Hepatocyte (in vitro differentiated cells): ENCODE measurements at regions not wholly inside any gene's neighbourhood (a gene's known extent, or its start where the extent isn't known, plus 50 kb on each side); places are given as distances from the start of the nearest gene placed in this dataset.

ENCODE experiments used
- DNase-seq: peaks from one replicate; pipeline ENCODE4 v3.0.0-alpha.2; 2016; ENCODE audit warnings: low spot score
- H2AFZ ChIP-seq: fragments of 200-600 bp; sonication (generic); 2 replicates; pipeline ENCODE4 v1.6.0; 2016; ENCODE audit warnings: antibody characterized with exemption, mild to moderate bottlenecking
- H3K27ac ChIP-seq: fragments of 200-600 bp; sonication (generic); 2 replicates; pipeline ENCODE4 v1.5.1; 2016; ENCODE audit warnings: mild to moderate bottlenecking
- H3K27me3 ChIP-seq: fragments of 200-600 bp; sonication (generic); 2 replicates; pipeline ENCODE4 v1.6.1; 2016
- H3K36me3 ChIP-seq: fragments of 200-600 bp; sonication (generic); replicated peaks from 2 replicates; pipeline ENCODE4 v1.5.1; 2016; ENCODE audit warnings: low read depth; ENCODE audit not compliant: insufficient read depth
- H3K4me1 ChIP-seq: fragments of 200-600 bp; sonication (generic); 2 replicates; pipeline ENCODE4 v1.5.1; 2016; ENCODE audit warnings: mild to moderate bottlenecking, moderate library complexity; ENCODE audit not compliant: insufficient read depth
- H3K4me2 ChIP-seq: fragments of 200-600 bp; sonication (generic); 2 replicates; pipeline ENCODE4 v1.6.0; 2016
- H3K4me3 ChIP-seq: fragments of 200-600 bp; sonication (generic); 2 replicates; pipeline ENCODE4 v1.5.1; 2016; ENCODE audit warnings: mild to moderate bottlenecking
- H3K79me2 ChIP-seq: fragments of 200-600 bp; sonication (generic); 2 replicates; pipeline ENCODE4 v1.6.0; 2017; ENCODE audit warnings: mild to moderate bottlenecking
- H3K9me2 ChIP-seq: fragments of 200-600 bp; sonication (generic); replicated peaks from 2 replicates; pipeline ENCODE4 v1.6.0; 2017; ENCODE audit warnings: mild to moderate bottlenecking; ENCODE audit not compliant: insufficient read depth
- H3K9me3 ChIP-seq: fragments of 200-600 bp; sonication (generic); 2 replicates; pipeline ENCODE4 v1.5.1; 2016; ENCODE audit warnings: low read depth, mild to moderate bottlenecking
- H4K20me1 ChIP-seq: fragments of 200-600 bp; sonication (generic); 2 replicates; pipeline ENCODE4 v1.6.0; 2016; ENCODE audit warnings: mild to moderate bottlenecking; ENCODE audit not compliant: insufficient read depth, poor library complexity, severe bottlenecking
- CTCF ChIP-seq: fragments of 200-600 bp; sonication (generic); IDR thresholded peaks from 2 replicates; pipeline ENCODE4 v1.5.1; 2016; ENCODE audit warnings: antibody characterized with exemption, mild to moderate bottlenecking; ENCODE audit not compliant: poor library complexity
- EZH2 ChIP-seq: fragments of 200-600 bp; sonication (generic); IDR thresholded peaks from 2 replicates; pipeline ENCODE4 v1.6.1; 2016; ENCODE audit warnings: antibody characterized with exemption, mild to moderate bottlenecking, borderline replicate concordance
- EZH2phosphoT487 ChIP-seq: fragments of 200-600 bp; sonication (generic); IDR thresholded peaks from one replicate; pipeline ENCODE4 v1.6.1; 2018; ENCODE audit warnings: antibody characterized with exemption, mild to moderate bottlenecking, low read depth, moderate library complexity; ENCODE audit not compliant: unreplicated experiment, severe bottlenecking
- WGBS: methylation state at CpG from one replicate; pipeline ENCODE4 v1.1.6; 2016; ENCODE audit warnings: low lambda C conversion rate; ENCODE audit errors: missing lambda C conversion rate; 5-methylcytosine and 5-hydroxymethylcytosine counted together

- Histone ChIP-seq H3K4me3 (no peak overlapping the region), H3K36me3 (no peaks in the 10 kb centered on the region), H3K27ac (no peak overlapping the region), H3K4me1 (no peaks in the 10 kb centered on the region), H3K9me3 (no peaks in the 10 kb centered on the region), H2AFZ (no peak overlapping the region), H3K79me2 (no peaks in the 10 kb centered on the region), H3K27me3 (no peaks in the 10 kb centered on the region), H3K9me2 (no peaks in the 10 kb centered on the region), H3K4me2 (no peak overlapping the region), H4K20me1 (no peaks in the 10 kb centered on the region)
- TF ChIP-seq EZH2 (no peak), CTCF (no peak)
- 96% methylated on average over 2 of the region's 2 CpGs for WGBS
- no peak for DNase-seq
Measured at GRCh38 chr6:125375013-125375412, 73.2 kb upstream of the HDDC2 start.

GRCh38 chr6:125375821-125376220 lies 74.1 kb upstream of the HDDC2 start:
- H3K27me3 ChIP-seq: no peaks in the 10 kb centered on the region
- H3K27ac ChIP-seq: no peak overlapping the region
- DNase-seq: no peak
- no peak overlapping the region for H2AFZ ChIP-seq
- no peaks in the 10 kb centered on the region for H3K4me1 ChIP-seq
- no peaks in the 10 kb centered on the region for H3K36me3 ChIP-seq
- TF ChIP-seq EZH2phosphoT487: no peak
- no peak for TF ChIP-seq CTCF
- no peak for TF ChIP-seq EZH2
- H3K9me3 ChIP-seq: no peaks in the 10 kb centered on the region
- H3K79me2 ChIP-seq: no peaks in the 10 kb centered on the region
- no peaks in the 10 kb centered on the region for H3K9me2 ChIP-seq
- no peak overlapping the region for H3K4me2 ChIP-seq
- H3K4me3 ChIP-seq: no peak overlapping the region
- no peaks in the 10 kb centered on the region for H4K20me1 ChIP-seq

GRCh38 chr6:125377621-125378020 lies 75.9 kb upstream of the HDDC2 start:
- Histone ChIP-seq H4K20me1 (no peaks in the 10 kb centered on the region), H3K27me3 (no peaks in the 10 kb centered on the region), H2AFZ (no peak overlapping the region), H3K79me2 (no peaks in the 10 kb centered on the region), H3K4me2 (peak overlapping the region; percentile 1), H3K27ac (peak overlapping the region; percentile 71), H3K4me3 (no peak overlapping the region), H3K36me3 (no peaks in the 10 kb centered on the region), H3K9me3 (no peaks in the 10 kb centered on the region), H3K9me2 (no peaks in the 10 kb centered on the region), H3K4me1 (no peaks in the 10 kb centered on the region)
- DNase-seq: peak; percentile 46
- TF ChIP-seq EZH2 (no peak), CTCF (no peak), EZH2phosphoT487 (no peak)
- WGBS: 44% methylated on average over 5 of the region's 5 CpGs

GRCh38 chr6:125379174-125379573 lies 77.4 kb upstream of the HDDC2 start:
- H3K9me3 ChIP-seq: no peaks in the 10 kb centered on the region
- H3K79me2 ChIP-seq: no peaks in the 10 kb centered on the region
- H3K9me2 ChIP-seq: no peaks in the 10 kb centered on the region
- no peaks in the 10 kb centered on the region for H3K4me1 ChIP-seq
- H4K20me1 ChIP-seq: no peaks in the 10 kb centered on the region
- H2AFZ ChIP-seq: no peak overlapping the region
- no peaks in the 10 kb centered on the region for H3K27me3 ChIP-seq
- no peak overlapping the region for H3K27ac ChIP-seq
- no peaks in the 10 kb centered on the region for H3K36me3 ChIP-seq
- no peak overlapping the region for H3K4me2 ChIP-seq
- H3K4me3 ChIP-seq: no peak overlapping the region
- WGBS: 52% methylated on average over 4 of the region's 4 CpGs
- DNase-seq: no peak
- TF ChIP-seq EZH2: no peak
- TF ChIP-seq EZH2phosphoT487: no peak
- TF ChIP-seq CTCF: no peak
